Stimulated activated CD8-positive, alpha-beta memory T cell treated with anti-CD3 and anti-CD28 coated beads, Interleukin-7, amount 100 ng/mL, for 4 hours (primary cell): ENCODE measurements at regions not wholly inside any gene's neighbourhood (a gene's known extent, or its start where the extent isn't known, plus 50 kb on each side); places are given as distances from the start of the nearest gene placed in this dataset.

Experiments
- DNase-seq, 2 donors: peaks; one replicate each; pipeline ENCODE4 v3.0.0-alpha.2; 2020; ENCODE audit warnings: low read depth in 2 of 2

GRCh38 chr11:87429996-87430395, 392.3 kb downstream of the TMEM135 start:
- DNase-seq: no peak

GRCh38 chr11:87428266-87428665, 390.5 kb downstream of the TMEM135 start:
- no peak for DNase-seq

GRCh38 chr11:87425943-87426342, 388.2 kb downstream of the TMEM135 start:
- DNase-seq: no peak

- DNase-seq: no peak
These were observed 387.7 kb downstream of the TMEM135 start for GRCh38 chr11:87425391-87425790.

GRCh38 chr11:87423161-87423560, 385.4 kb downstream of the TMEM135 start:
- no peak for DNase-seq

- no peak for DNase-seq
These were observed 384.8 kb downstream of the TMEM135 start for GRCh38 chr11:87422566-87422965.

- no peak for DNase-seq
These were observed 383.7 kb downstream of the TMEM135 start for GRCh38 chr11:87421422-87421821.

GRCh38 chr11:87417951-87418350, 380.2 kb downstream of the TMEM135 start:
- DNase-seq: no peak

GRCh38 chr11:87405843-87406242, 368.1 kb downstream of the TMEM135 start:
- DNase-seq: no peak

- no peak for DNase-seq
These were observed 367.6 kb downstream of the TMEM135 start for GRCh38 chr11:87405356-87405755.

GRCh38 chr11:87401653-87402052, 363.9 kb downstream of the TMEM135 start:
- DNase-seq: no peak

GRCh38 chr11:87399341-87399740, 361.6 kb downstream of the TMEM135 start:
- DNase-seq: no peak

GRCh38 chr11:87398931-87399330, 361.2 kb downstream of the TMEM135 start:
- no peak for DNase-seq

GRCh38 chr11:87397011-87397865, 359.5 kb downstream of the TMEM135 start:
- DNase-seq: no peak

- DNase-seq: no peak
These were observed 357.2 kb downstream of the TMEM135 start for GRCh38 chr11:87394924-87395323.

GRCh38 chr11:87392665-87393064, 354.9 kb downstream of the TMEM135 start:
- no peak for DNase-seq

GRCh38 chr11:87391496-87391895, 353.8 kb downstream of the TMEM135 start:
- DNase-seq: no peak

GRCh38 chr11:87384078-87384729, 346.5 kb downstream of the TMEM135 start:
- DNase-seq: no peak

- no peak for DNase-seq
These were observed 336.5 kb downstream of the TMEM135 start for GRCh38 chr11:87374038-87374807.
